ENCODE measurements at regions not wholly inside any gene's neighbourhood (a gene's known extent, or its start where the extent isn't known, plus 50 kb on each side); places are given as distances from the start of the nearest gene placed in this dataset.
A peak's percentile ranks its signal among the peaks of the same experiment; 100 is the strongest.
"Not testable (repeated sequence)": the region's sequence is repeated elsewhere in the genome, so short reads cannot be mapped to it uniquely, and the experiment has no call there.

DNA sequence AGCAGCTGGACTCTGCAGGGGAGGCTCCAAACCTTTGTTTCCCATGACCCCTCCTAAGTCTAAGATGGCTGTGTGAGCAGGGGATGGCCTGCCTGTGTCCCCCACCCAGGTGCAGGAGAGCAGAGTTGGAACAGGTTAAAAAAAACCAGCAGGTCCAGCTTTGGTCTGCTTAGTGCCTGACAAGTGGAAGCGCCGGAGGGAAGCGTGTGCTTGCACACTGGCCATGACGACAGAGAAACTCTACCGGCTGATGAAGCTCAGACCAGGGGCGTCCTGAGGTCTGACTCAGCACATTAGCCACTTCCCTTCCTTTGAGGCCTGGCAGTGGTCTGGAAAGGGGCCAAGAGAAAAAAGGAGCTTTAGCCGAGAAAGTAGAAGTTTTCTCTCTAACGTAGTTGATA lies 280.1 kb downstream of the VRK1 start:
- peak in 9 of 14 donors; percentile 5 to 59 (median 34) for DNase-seq

- DNase-seq, result no peak
These were observed 280.5 kb downstream of the VRK1 start for GRCh38 chr14:97077687-97078086.

DNA sequence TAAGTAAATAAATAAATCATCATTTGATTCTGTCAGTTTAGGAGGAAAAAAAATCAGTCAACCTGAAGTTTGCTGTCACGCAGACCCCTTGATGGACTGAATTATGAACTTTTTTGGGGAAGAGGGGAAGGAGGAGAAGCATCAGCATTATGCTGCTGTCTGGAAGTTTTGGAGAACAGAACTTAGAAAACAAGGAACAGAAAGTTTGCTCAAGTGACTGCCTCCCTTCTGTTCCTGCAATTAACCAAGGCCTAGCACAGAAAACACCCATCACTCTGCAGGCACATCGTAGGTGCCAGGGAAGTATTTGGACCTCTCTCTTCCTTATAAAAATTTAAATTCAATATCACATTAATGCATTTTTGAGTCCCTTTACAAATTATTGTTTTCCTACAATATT lies 283.8 kb downstream of the VRK1 start:
- no peak for DNase-seq

- DNase-seq, result no peak
These were observed 298.1 kb downstream of the VRK1 start for GRCh38 chr14:97095269-97095668.

DNA sequence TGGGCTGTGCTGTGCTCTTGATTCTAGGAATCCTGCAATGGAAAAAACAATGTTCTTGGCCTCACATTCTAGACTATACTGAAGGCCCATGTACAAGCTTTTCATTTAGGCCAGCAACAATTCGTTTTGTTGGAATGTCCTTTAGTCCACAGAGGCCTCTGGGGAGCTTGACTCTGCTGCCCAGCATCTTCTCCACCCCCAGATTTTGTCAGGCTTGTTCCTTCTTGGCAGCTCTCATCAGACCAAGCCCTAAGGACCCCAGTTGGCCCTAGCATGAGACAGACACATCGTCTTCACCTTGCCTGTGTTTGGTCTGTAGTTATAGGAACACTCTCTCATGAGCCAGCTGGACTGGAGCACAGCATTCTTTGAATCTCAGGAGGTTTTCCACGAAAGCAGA lies 300.1 kb downstream of the VRK1 start:
- DNase-seq, result no peak

DNA sequence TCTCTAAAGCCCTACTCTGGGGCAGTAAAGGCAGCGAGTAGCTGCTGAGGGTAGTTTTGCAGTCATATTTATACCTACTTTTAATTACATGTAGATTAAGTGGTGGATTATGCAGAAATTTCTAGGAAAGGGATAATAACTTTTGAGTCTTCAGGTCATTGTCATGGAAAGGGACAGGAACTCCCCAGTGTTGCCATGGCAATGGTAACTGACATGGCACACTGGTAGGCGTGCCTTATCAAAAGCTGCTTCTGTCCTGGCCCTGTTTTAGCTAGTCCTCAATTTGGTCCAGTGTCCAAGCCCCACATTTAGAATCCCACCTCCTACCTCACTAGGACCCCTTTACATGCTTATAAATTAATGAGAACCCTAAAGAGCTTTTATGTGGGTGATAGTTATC lies 303.1 kb downstream of the VRK1 start:
- DNase-seq, result no peak

GRCh38 chr14:97101561-97101960 lies 304.4 kb downstream of the VRK1 start:
- DNase-seq, result no peak

DNA sequence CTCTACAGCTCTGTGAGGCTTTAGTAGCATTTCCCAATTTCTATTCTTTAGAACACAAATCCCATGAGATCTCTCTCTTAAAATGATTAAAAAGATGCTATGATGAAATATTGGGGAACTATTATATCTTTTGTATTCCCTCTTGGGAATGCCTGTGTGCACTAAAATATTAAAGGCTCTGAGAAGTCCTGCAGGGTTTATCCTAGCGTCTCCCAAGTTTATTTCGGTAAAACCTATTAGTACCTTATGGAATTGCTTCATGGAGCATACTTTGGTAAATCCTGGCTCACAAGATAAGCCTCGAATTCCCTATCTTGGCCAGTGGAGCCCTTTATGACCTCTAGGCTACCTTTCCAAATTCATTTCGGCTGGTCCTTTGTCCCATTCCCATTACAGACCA lies 306.8 kb downstream of the VRK1 start:
- DNase-seq, result no peak

DNA sequence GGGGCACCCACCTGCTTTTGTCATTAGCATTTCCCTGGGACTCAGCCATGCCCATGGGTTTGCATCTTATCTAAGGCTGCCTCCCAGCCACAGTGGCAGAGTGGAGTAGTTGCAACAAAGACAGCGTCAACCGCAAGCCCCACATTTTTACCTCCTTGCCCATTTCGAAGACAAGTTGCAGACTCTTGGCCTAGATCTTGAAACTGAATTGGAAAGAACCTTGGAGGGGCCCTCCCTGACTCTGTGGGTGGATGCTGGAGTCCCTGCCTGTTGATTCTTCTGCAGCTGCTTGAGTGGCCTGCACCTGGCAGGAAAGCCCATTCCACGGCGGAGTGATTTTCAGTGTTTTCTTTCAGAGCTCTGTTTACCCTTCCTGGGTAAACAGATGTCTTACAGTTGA lies 309.0 kb downstream of the VRK1 start:
- no peak for DNase-seq

DNA sequence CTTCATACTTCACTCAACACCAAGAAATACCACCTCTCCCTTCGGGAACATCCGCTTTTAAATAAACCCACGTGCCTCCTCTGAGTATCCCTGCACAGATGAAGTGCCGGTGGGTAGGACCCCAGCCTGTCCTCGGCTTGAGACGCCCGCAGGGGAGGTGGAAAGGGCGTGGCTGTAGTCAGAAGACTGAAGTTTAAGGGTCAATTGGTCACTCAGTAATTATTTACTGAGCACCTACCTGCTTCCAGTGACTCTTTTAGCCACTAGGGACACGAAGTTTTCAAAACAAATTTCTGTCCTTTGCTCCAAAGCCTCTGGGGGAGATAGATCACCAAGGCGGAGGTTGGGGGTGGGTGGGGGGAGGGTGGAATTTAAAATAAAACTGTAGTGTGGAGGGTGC lies 309.4 kb downstream of the VRK1 start:
- no peak for DNase-seq

GRCh38 chr14:97107080-97107479 lies 309.9 kb downstream of the VRK1 start:
- DNase-seq, result no peak

DNA sequence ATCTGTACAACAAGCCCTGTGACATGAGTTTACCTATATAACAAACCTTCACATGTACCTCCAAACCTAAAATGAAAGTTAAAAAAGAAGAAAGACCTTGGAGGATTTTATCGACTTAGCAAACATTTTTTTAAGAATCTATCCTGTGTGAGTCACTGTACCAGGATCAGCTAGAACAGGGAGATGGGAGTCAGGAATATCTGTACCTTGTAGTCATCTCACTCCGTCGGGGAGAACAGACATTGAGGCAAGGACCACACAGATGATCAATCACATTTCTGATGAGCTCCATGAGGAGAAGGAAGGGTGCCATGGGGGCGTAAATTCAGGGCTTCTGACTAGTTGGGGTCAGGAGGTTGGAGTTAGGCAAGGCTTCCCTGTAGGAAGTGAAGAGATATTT lies 310.6 kb downstream of the VRK1 start:
- DNase-seq, result no peak

DNA sequence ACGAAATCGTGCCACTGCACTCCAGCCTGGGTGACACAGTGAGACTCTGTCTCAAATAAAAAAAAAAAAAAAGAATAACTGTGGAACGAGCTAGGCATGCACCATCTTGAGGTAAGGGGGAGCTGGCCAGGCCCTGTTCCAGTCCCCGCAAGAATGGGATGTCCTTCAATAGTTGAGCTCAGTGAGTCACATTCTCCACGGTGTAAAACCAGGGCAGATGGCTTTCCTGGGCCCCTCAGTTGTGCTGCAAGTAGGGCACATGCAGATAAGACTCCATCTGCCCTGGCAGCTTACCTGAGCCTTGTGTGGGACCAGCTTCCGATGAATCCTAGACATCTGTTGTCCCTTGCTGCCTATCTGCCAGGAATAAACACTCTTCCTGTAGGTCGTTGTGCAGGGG lies 312.1 kb downstream of the VRK1 start:
- no peak for DNase-seq

GRCh38 chr14:97113339-97113738 lies 316.2 kb downstream of the VRK1 start:
- DNase-seq, result no peak

DNA sequence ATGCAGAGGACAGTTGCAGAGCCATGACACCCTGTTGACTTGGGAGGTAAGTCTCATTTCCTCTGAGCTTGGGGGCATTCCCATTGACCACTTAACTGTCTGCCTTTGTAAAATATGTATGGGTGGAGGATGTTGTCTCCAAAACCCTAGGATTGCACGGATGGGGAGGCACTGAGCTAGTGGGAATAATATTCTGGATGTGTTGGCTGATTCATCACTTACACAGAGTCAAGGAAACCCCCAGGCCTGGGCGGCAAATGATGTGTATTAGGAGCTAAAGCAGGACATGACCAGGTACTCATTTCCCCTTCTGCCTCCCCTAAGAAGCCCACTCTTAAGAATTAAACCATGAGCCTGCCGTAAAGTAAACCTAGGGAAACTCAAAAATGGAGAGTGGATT lies 319.4 kb downstream of the VRK1 start:
- DNase-seq, result no peak

GRCh38 chr14:97117693-97118092 lies 320.5 kb downstream of the VRK1 start:
- no peak for DNase-seq

- DNase-seq, result no peak
These were observed 323.0 kb downstream of the VRK1 start for GRCh38 chr14:97120204-97120603.

GRCh38 chr14:97120611-97121031 lies 323.4 kb downstream of the VRK1 start:
- no peak for DNase-seq

GRCh38 chr14:97129639-97130038 lies 332.5 kb downstream of the VRK1 start:
- DNase-seq, result no peak

DNA sequence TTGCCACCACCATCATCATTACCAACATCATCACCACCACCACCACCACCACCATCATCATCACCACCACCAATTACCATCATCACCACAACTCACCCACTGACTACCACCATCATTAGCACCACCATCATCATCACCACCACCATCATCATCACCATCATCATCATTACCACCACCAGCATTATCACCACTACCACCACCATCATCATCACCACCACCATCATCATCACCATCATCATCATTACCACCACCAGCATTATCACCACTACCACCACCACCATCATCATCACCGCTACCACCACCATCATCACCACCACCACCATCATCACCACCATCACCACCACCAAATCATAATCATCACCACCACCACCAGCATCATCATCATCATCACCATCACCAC lies 338.7 kb downstream of the VRK1 start:
- DNase-seq, result not testable (repeated sequence)

DNA sequence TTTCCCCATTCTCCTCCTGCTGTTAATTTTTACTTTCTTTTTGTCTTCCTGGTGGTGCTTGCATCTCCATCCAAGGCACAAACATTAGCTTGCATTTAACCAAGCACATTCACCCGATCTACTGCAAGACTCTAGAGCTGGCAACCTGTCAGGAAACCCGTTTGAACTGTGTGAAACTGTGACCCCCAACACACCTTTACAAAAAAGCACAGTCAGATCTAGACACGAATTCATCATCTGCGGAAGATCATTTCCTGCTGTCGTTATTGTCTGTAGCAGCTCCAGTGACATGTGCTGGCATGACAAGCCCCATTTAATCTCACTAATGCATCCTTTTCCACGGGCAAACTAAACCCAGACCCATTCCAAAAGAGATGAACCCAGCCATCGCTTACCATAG lies 340.5 kb downstream of the VRK1 start:
- no peak for DNase-seq

GRCh38 chr14:97138801-97139200 lies 341.6 kb downstream of the VRK1 start:
- no peak for DNase-seq

GRCh38 chr14:97143011-97143410 lies 345.8 kb downstream of the VRK1 start:
- no peak for DNase-seq

- no peak for DNase-seq
These were observed 346.3 kb downstream of the VRK1 start for GRCh38 chr14:97143456-97143855.

DNA sequence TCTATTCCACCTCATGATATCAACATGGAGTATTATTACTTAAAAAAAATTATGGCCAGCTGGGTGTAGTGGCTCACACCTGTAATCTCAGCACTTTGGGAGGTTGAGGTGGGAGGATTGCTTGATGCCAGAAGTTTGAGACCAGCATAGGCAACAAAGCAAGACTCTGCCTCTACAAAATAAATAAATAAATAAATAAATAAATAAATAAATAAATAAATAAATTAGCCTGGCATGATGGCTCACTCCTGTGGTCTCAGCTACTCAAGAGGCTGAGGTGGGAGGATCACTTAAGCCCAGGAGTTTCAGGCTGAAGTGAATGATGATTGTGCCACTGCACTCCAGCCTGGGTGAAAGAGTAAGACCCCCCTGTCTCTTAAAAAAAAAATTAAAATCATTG lies 350.8 kb downstream of the VRK1 start:
- DNase-seq, result not testable (repeated sequence)

DNA sequence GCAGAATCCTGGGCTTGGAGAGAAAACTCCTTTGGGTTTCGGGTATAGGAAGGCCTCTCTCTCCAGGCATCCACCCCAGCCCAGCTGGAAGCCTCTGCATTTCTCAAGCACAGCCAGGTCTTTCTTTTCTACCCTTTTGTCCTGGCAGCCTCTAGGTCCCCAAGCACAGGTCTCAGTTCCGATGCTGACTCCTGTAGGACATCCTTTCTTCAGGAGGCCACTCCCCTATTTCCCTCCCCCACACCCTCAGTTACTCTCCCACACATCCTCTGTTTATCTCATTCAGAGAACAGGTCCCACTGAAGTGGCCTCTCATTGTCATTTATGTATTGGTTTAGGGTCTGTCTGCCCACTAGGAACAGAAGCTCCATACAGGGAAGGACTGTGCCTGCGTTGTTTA lies 352.6 kb downstream of the VRK1 start:
- no peak for DNase-seq
